Hematopoietic multipotent progenitor cell (in vitro differentiated cells): ENCODE measurements at regions not wholly inside any gene's neighbourhood (a gene's known extent, or its start where the extent isn't known, plus 50 kb on each side); places are given as distances from the start of the nearest gene placed in this dataset.
A peak's percentile ranks its signal among the peaks of the same experiment; 100 is the strongest.
"Not testable (repeated sequence)": the region's sequence is repeated elsewhere in the genome, so short reads cannot be mapped to it uniquely, and the experiment has no call there.

Experiments used
- DNase-seq, 3 donors: peaks; one replicate each; pipeline ENCODE4 v3.0.0-alpha.2; 2011 to 2015; ENCODE audit warnings: low read depth in 2 of 3, low spot score in 2 of 3

DNA sequence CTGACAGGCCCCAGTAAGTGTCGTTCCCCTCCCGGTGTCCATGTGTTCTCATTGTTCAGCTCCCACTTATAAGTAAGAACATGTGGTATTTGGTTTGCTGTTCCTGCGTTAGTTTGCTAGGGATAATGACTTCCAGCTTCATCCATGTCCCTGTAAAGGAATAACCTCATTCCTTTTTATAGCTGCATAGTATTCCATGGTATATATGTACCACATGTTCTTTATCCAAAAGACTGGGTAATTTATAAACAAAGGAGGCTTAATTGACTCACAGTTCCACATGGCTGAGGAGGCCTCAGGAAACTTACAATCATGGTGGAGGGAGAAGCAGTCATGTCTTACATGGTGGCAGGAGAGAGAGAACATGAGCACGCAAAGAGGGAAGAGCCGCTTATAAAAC is 79.6 kb upstream of the CACUL1 start:
- not testable (repeated sequence) for DNase-seq

DNA sequence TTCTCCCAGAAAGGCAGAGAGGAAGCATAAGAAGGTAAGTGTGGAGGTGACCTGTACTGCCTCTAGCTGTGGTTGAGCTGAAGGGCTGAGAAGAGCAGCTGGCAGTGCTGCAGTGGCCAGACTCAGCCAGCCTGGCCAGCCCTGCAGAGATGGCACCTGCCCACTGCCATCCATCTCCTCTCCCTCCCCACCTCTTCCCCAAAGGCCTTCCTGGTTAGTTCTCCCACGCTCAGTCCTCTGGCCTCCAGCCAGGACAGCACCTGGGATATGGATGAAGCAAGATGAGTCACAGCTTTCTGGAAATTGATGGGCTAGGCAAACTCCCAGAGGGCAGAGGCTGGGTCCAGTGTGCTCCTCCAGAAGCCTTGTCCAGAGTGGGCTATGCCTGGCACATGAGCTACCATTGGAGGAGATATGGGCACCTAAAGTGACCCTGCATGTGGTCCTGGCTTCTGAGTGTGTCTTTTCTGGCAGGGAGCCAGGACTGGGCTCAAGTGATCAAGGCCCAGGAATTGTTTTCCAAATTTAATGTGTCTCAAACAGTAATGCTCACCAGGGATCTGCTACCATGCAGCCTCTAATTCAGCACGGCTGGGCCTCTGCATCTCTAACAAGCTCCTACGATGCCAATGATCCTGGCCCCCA is 81.0 kb upstream of the CACUL1 start:
- DNase-seq: no peak

DNA sequence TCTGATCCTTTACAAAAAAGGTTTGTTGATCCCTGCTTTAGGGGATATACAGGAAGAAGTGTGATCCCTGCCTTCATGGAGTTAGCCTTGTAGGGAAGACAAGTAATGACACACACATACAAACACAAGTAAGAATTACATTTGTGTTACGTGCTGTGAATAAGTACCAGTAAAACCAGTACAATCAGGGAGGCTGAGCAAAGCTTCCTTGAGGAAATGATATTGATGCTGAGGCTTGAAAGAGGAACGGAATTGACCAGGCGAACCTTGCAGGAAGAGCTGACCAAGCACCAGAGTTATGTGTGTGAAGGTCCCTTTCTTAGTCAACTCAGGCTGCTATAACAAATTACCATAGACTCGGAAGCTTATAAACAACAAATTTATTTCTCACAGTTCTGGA is 83.6 kb upstream of the CACUL1 start:
- DNase-seq: no peak

DNA sequence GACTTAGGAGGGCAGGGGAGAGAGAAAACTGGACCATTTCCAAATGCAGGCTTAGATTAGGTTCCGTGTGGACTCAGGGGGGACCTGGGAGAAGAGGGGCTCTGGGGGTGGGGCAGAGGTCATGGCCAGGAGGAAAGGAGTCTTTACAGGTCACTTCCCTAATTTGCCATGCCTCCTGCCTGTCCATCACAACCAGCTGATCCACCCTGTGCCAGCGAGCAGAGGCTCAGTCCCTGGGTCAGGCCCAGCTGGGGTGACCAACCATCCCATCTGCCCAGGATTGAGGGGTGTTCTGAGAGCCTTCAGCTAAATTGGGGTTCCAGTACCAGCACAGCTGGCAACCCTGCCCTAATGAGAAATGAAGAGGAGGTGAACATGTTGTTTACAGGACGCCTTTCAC is 84.6 kb upstream of the CACUL1 start:
- DNase-seq: no peak

DNA sequence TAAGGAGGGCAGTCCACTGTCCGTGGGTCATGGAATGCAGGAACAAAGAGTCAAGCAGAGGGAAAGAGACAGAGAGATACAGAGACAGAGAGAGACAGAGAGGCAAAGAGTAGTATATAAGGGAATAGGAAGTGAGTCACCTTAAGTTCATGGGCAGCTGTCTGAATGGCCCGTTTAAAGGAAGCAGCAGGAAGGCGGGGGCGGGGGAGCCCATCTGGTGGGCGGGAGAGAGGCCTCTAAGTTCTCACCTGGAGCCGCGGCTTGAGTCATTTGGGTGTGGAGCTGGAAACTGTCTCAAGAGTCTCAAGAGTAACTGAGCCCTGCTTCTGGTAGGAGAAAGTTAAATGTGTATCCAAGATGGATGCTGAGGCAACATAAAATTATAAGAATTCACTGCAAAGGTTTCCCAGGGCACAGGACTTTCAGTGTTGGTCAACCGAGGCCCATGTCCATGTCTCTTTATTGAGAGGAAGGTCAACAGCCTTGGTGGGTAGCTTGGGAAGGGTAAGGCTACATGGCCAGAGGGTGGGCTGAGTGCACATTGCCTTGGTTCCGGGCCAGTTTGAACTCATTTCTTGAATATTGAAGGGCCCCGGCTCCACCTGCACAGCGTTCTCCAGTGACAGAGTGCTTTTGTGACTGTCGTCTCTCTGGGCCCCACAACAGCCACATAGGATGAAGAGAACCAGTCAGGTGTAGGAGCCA is 85.5 kb upstream of the CACUL1 start:
- DNase-seq: no peak

DNA sequence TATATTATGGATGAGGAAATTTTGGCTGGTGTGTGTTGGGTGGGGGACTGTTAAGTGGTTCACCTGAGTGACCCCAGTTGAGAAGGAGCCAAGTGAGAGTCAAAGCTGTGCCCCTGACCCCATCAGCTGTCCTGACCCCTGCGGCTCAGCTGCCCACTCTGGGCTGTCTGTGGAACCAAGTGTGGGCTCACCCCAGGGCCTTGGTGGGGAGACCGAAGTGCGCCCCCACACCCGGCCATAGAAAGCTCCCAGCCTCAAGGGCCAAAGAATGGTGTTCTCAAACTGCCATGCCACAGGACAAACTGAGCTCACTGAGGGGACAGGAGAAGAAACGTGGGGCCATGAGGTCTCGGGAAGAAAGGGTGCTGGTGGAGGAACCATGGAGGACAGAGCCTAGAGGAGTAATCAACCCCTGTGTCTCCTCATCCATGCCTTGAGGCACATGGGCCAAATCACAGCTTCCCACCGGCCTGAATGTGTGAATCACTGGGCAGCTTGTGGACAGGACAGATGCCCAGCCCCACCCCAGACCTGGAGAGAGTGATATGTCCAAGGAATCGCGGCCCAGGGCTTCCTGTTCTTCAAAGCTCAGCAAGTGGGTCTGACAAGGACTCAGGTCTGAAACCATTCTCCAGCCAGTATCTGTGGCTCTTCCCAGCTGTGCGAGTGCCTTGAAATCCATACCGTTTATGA is 86.2 kb upstream of the CACUL1 start:
- DNase-seq: no peak

DNA sequence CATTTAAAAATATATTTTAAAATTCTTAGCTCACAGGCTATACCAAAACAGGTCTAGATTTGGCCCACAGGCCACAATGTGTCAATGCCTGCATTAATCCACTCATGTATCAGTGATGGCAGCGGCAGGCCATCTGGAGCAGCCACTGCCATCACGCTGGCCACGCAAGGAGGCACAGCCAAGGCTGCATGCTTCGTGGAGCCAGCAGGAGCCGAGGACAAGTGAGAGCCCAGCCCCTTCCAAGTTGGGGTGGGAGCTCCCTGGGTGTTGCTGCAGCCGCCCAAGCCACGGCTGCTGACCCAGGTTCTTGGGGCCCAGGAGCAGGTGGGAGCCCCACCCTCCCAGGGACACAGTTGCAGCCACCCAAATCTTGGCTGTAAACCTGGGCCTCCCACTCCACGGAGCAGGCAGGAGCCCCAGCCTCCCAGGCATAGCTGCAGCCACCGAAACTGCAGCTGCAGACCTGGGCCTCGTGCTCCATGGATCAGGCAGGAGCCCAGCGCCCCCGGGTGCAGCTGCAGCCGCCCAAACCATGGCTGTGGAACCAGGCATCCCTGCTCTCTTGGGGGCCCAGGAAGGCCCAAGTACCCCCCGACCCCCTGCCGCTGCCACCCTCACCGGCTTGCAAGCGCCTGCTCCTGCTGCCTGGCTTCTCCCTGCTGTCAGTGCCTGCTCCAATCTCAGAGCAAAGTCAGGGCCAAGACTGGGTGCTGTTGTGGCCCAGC is 87.3 kb upstream of the CACUL1 start:
- no peak for DNase-seq

DNA sequence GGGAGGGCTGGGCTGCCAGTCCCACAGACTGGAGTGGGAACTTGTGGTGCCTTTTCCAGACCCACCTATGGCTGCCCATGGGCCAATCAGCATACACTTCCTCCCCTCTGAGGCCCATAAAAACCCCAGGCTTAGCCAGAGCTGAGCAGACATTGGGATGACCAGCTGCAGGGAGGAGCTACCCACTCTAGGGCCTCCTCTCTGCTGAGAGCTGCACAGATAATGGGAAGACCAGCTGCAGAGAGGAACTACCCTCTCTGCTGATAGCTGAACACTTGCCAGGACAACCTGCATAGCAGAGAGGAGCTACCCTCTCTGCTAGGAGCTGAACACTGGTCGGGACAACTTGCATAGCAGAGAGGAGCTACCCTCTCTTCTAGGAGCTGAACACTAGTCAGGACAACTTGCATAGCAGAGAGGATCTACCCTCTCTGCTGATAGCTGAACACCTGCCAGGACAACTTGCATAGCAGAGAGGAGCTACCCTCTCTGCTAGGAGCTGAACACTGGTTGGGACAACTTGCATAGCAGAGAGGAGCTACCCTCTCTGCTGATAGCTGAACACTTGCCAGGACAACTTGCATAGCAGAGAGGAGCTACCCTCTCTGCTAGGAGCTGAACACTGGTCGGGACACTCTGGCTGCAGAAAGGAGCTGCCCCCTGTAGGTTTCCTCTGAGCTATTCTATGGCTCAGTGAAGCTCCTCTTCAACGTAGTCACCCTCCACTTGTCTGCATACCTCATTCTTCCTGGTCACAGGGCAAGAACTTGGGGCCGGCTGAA is 88.3 kb upstream of the CACUL1 start:
- DNase-seq: no peak

DNA sequence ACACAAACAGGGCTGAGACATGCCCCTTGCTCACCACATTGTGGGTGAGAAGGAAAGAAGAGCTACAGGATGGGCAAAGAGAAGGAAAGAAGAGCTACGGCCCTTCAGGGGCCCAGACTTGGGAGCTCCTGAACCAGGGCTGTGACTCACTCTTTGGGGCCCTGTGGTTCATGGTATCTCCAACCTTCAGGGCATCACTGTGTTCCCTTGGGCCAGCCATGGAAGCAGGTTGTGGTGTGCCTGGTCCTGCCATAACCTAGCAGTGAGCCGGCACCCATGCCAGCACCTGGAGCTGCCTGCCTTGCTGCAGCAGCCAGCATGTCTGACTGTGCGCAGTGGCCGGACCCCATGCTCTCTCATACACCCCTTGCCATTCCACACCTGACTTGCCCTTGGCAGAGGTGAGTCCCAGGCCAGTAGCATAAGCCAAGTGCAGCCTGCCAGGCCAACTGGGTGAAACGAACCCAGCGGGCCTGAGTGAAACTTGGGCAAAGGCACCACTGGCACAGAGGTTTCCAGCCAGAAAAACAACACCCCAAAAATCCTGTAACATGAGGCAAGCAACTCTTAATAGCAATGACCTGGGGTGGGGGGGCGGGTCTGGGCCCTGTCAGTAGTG is 89.0 kb upstream of the CACUL1 start:
- DNase-seq: no peak

DNA sequence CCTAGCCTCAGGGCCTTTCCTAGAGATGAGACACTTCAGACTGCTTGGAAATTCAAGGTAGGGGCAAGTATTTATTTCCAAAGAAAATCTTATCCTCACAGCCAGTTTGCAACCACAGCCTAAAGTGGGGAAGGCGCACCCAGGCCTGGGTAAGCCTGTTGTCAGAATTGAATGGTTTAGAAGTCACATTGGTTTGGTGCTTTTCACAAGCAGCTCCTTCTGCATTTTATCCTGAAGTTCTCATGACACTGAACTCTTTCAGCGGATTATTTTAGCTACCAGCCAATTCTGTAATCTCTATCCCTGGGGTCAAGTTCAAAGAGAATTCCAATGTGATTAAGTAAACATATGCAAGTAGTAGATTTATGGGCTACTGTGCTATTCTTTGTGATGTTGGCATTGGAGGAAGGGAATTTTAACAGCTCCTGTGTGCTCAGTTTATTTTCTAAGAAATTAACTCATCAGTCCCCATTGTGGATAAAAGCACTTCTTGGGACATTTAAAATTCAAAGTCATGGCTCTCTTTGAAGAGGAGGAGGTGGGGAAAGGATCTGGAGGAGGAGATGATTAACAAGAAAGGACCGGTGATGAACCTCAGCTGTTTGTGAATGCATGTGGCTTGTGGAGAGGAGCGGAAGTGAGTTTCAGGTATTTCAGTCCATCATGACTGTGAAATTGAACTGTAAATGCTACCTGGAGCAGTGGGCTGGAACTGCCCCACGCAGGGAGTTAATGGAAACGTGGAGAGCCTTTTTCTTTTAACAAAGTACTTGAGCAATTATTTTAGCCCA is 90.2 kb upstream of the CACUL1 start:
- DNase-seq: no peak

DNA sequence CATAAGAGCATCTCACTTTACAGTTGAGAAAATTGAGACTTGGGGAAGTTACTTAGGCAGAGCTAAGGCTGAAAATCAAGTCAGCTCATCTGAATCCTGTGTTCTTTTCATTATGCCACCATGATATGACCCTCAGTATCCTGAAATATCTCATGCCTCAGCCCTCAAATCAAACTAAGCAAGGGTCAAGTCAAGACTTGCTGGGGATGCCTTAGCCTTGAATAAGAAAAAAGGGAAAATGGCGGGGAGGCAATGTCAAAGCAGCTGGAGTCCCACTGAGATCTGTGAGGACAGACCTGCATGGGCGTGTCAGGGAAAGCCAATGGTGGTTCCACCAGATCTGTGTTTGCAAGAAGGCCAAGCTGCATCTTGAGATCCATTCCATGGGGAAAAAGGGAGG is 91.0 kb upstream of the CACUL1 start:
- DNase-seq: no peak

DNA sequence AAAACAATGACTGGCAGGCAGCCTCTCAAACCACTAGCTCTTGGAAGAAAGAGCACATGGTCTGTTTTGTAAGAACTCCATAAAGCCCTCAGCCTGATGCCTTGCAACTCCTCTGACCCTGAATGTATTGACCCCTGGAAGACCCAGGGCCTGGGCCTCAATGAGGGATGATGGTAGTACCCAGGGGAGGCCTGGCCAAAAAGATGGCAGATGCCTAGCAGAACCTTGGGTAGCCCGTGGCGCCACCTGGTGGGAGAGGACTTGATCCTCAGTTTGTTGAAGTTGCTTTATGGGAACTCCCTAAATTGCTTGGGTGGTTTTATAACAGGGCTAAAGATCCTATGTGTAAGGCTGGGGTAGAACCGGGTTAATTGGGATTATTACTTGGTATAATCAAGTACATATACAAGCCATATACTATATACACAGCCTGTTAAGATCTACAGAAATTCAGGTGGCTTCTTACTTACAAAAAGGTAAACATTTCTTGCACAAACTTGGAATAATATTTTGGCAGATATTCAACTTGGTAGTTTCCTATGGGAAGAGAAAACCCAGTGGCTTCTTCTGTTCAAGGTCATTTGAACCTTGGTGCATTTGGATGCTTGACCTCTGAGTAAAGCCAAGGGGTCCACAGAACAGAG is 95.8 kb upstream of the CACUL1 start:
- DNase-seq: peak in 2 of 3 donors; percentile 36 to 62

DNA sequence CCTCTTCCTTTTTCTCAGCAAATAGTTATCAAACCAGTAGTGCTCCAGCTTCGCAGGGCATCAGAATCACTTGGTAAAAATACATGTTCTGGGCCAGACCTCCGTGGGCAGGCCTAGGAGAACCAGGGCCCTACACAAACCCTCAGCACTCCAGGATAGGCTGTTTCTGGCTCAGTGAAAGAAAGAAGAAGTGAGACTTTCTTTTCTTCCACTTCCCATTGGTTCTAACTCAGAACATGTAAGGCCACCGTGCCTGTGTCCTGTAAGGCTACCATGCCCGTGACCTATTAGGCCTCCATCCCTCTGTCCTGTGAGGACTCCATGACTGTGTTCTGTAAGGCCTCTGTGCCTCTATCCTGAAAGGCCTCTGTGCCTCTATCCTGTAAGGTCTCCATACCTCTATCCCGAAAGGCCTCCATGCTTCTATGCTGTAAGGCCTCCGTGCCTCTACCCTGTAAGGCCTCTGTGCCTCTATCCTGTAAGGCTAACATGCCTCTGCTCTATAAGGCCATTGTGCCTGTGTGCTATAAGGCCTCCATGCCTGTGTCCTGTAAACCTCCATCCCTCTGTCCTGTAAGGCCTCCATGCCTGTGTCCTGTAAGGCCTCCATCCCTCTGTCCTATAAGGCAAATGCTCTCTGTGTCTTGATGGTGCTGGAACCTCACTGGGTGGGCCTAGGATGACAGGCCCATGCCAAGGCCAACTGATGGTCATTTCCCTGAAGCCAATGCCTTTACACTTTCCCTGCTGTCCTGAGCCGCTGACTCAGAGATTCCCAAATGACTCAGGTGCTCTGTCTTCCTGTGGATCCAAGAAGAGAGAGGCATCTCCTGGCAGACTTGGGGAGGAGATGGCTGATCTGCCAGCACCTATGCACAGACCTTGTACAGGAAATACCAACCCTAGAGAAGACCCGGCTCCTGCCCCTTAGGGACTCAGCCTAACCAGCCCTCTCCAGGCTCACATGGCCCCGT is 96.6 kb upstream of the CACUL1 start:
- no peak for DNase-seq

DNA sequence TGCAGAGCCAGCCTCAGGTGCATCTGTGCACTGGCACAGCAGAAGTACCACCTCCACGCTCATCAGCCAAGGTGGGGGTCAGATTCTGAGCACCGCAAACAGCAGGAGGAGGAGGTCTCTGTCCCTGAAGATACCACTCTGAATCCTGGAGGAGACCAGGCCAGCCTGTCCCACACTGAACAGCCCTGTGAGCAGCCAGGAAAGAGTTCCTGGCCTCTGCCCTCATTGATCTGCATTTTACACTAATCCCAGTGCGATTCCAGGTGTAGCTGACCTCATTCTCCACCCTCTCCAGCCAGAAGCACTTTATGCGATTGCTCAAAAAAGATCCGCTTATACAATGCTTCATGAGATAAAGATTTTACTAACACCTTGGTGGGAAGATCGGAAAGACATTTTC is 99.1 kb upstream of the CACUL1 start:
- no peak for DNase-seq

DNA sequence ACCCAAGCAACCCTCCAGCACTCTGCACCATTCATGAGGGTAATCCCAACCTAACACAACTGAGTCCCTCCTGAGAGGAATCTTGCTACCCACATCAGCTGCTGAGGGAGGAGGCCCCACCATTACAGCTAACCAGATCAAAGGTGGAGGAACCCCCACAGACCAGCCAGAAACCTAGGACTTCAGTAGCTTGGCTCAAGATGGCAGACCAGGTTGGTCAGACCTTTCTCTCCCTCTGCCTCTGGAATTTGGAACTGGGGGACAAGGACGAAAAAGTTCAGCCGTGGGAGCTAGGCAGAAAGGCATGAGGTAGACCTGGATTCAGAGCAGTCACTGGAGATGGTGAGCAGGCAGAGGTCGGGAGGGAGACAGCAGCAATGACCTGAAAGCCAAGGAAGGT is 101.3 kb upstream of the CACUL1 start:
- DNase-seq: no peak

DNA sequence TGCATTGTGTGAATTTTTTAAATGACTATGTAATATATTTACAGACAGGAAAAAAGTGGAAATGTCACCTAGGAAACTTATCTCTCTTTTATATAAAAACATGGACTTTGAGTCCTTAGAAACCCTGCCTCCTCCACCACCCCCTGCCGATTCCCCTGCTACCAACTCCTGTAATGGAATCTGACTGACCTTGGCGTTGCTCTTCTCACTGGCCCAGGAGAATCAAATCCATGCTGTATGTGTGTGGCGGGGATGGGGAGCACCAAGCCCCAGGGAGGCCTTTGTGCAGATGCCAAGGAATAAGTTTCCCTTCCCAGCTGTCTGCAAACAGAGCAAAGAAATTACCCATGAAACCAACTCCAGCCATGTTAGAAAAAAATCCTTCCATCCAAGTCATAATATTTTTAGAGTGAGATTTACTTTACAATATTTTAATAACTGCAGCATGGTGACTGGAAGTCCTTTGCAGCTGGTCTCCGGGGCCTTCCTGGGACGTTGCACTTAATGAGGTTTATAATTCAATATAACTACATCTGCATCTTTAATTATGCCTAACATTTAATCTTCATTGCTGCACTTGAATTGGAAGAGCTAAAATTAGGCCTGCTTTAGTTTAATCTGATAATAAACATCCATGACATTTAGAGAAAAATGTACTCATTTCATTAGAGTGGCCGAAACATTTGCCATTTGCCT is 111.4 kb upstream of the CACUL1 start:
- DNase-seq: no peak

DNA sequence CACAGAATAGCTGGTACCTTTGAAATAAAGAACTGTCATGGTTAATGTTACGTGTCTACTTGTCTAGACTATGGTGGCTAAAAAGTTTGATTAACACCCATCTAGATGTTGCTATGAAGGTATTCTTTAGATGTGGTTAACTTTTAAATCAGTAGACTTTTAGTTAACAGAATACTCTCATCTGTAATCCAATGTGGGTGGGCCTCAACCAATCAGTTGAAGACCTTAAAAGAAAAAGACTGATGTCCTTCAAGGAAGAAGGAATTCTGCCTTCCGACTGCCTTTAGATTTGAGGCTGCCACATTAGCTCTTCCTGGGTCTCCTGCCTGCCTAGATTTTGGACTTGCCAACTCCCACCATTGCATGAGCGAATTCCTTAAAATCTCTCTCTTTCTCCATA is 113.0 kb upstream of the CACUL1 start:
- no peak for DNase-seq
